Ascending aorta (tissue), 2 donors: ENCODE measurements at regions not wholly inside any gene's neighbourhood (a gene's known extent, or its start where the extent isn't known, plus 50 kb on each side); places are given as distances from the start of the nearest gene placed in this dataset.

Experiments
- DNase-seq, 2 donors: peaks; one replicate each; pipeline ENCODE4 v3.0.0-alpha.2; 2019; ENCODE audit warnings: low spot score in 2 of 2
- H3K27ac ChIP-seq, 2 donors: fragments of 200-600 bp; sonication (generic); one replicate each; pipeline ENCODE4 v1.5.1; 2016 to 2017; ENCODE audit warnings: mild to moderate bottlenecking in 1 of 2
- H3K27me3 ChIP-seq: fragments of 200-600 bp; sonication (generic); one replicate; pipeline ENCODE4 v1.5.1; 2017
- H3K36me3 ChIP-seq, 2 donors: fragments of 200-600 bp; sonication (generic); one replicate each; pipeline ENCODE4 v1.5.1; 2016
- H3K4me1 ChIP-seq, 2 donors: fragments of 200-600 bp; sonication (generic); one replicate each; pipeline ENCODE4 v1.5.1; 2016 to 2017; ENCODE audit warnings: mild to moderate bottlenecking in 1 of 2
- H3K4me3 ChIP-seq, 2 donors: fragments of 200-600 bp; sonication (generic); one replicate each; pipeline ENCODE4 v1.5.1; 2016 to 2017; ENCODE audit warnings: mild to moderate bottlenecking in 1 of 2
- H3K9me3 ChIP-seq, 2 donors: fragments of 200-600 bp; sonication (generic); one replicate each; pipeline ENCODE4 v1.5.1; 2016
- intact Hi-C: fragments of 100-400 bp; cut with DNase I; formaldehyde crosslinking; loops from one replicate; pipeline ENCODE4 v1.15.1; 2023
- TF ChIP-seq, protein P1 (sequence below), 3 experiments: fragments of 200-600 bp in 2 of 3; fragments of 450-650 bp in 1 of 3; sonication (generic) in 2 of 3; IDR thresholded peaks; one replicate each; pipeline ENCODE4 v1.5.1; 2016 to 2019; ENCODE audit warnings: antibody characterized with exemption in 3 of 3, mild to moderate bottlenecking in 1 of 3, moderate library complexity in 1 of 3

DNA sequence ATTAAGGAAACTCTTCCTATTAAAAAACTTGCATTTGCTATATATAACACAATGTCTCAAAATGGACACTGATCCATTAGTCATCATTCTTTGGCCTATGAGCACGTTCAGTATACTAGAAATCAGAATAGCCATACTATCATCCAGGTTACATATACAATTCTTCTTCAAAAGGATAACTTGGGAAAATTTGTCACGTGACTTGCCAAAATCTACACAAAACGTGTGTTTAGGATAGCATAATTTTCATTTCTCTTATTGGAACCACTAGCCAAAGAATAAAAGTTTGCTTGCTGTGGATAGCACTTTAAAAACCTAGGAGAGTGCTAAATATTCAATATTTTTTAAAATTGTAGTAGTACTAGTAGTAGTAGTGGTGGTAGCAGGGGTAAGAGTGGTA, 714.3 kb upstream of the FOXG1 start:
- Histone ChIP-seq H3K4me1 (no peaks in the 10 kb centered on the region), H3K4me3 (no peak overlapping the region), H3K27me3 (no peaks in the 10 kb centered on the region), H3K9me3 (no peaks in the 10 kb centered on the region), H3K36me3 (no peaks in the 10 kb centered on the region), H3K27ac (no peak overlapping the region)
- intact Hi-C loops = no loop called here
- TF ChIP-seq, protein P1, sequence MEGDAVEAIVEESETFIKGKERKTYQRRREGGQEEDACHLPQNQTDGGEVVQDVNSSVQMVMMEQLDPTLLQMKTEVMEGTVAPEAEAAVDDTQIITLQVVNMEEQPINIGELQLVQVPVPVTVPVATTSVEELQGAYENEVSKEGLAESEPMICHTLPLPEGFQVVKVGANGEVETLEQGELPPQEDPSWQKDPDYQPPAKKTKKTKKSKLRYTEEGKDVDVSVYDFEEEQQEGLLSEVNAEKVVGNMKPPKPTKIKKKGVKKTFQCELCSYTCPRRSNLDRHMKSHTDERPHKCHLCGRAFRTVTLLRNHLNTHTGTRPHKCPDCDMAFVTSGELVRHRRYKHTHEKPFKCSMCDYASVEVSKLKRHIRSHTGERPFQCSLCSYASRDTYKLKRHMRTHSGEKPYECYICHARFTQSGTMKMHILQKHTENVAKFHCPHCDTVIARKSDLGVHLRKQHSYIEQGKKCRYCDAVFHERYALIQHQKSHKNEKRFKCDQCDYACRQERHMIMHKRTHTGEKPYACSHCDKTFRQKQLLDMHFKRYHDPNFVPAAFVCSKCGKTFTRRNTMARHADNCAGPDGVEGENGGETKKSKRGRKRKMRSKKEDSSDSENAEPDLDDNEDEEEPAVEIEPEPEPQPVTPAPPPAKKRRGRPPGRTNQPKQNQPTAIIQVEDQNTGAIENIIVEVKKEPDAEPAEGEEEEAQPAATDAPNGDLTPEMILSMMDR (IDR thresholded peaks at IDR 0.05) = no peak
- no peak for DNase-seq

- no peak overlapping the region for H3K4me3 ChIP-seq
- H3K36me3 ChIP-seq = no peaks in the 10 kb centered on the region
- TF ChIP-seq, protein P1 (IDR thresholded peaks at IDR 0.05) = no peak
- intact Hi-C loops = no loop called here
- H3K9me3 ChIP-seq = no peaks in the 10 kb centered on the region
- no peak for DNase-seq
- H3K27me3 ChIP-seq = no peaks in the 10 kb centered on the region
- H3K27ac ChIP-seq = no peak overlapping the region
- no peaks in the 10 kb centered on the region for H3K4me1 ChIP-seq
These were observed 711.6 kb upstream of the FOXG1 start for GRCh38 chr14:28055008-28055407.

- DNase-seq = no peak
- Histone ChIP-seq H3K4me3 (peak overlapping the region; percentile 9 to 18), H3K27ac (no peak overlapping the region), H3K9me3 (no peaks in the 10 kb centered on the region), H3K36me3 (no peaks in the 10 kb centered on the region), H3K27me3 (no peaks in the 10 kb centered on the region), H3K4me1 (no peaks in the 10 kb centered on the region)
- TF ChIP-seq, protein P1 (IDR thresholded peaks at IDR 0.05) = no peak
- intact Hi-C loops = no loop called here
These were observed 709.0 kb upstream of the FOXG1 start for GRCh38 chr14:28057359-28058296.

DNA sequence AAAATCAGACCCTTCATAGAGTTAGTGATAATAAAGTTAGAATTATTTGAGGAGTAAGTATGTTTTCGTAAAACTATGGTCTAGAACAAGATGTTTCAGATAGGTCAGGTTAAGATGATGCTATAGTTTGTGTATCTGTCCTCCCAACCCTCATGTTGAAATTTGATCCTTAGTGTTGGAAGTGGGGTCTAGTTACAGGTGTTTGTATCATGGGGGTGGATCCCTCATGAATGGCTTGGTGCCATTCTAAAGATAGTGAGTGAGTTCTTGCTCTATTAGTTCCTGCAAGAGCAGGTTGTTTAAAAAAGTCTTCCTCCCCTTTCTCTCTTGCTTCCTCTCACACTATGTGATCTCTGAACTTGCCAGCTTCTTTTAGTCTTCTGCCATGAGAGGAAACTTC, 707.3 kb upstream of the FOXG1 start:
- Histone ChIP-seq H3K27ac (no peak overlapping the region), H3K9me3 (no peaks in the 10 kb centered on the region), H3K4me3 (no peak overlapping the region), H3K4me1 (no peaks in the 10 kb centered on the region), H3K27me3 (no peaks in the 10 kb centered on the region), H3K36me3 (no peaks in the 10 kb centered on the region)
- TF ChIP-seq, protein P1 (IDR thresholded peaks at IDR 0.05) = no peak
- no peak for DNase-seq
- intact Hi-C loops = no loop called here

- DNase-seq = no peak
- H3K36me3 ChIP-seq = no peaks in the 10 kb centered on the region
- no peaks in the 10 kb centered on the region for H3K27me3 ChIP-seq
- no peak overlapping the region for H3K27ac ChIP-seq
- TF ChIP-seq, protein P1 (IDR thresholded peaks at IDR 0.05) = no peak
- H3K4me1 ChIP-seq = no peaks in the 10 kb centered on the region
- H3K9me3 ChIP-seq = no peaks in the 10 kb centered on the region
- intact Hi-C loops = no loop called here
- no peak overlapping the region for H3K4me3 ChIP-seq
These were observed 705.6 kb upstream of the FOXG1 start for GRCh38 chr14:28061006-28061405.
